ENCODE measurements at regions not wholly inside any gene's neighbourhood (a gene's known extent, or its start where the extent isn't known, plus 50 kb on each side); places are given as distances from the start of the nearest gene placed in this dataset.

- Histone ChIP-seq H3K27me3 (ENCODE audit: control insufficient read depth, insufficient read depth, low read length) (no peaks in the 10 kb centered on the region), H3K36me3 (ENCODE audit: control insufficient read depth, insufficient read depth, low read length) (no peaks in the 10 kb centered on the region), H3K4me3 (ENCODE audit: low read depth, low read length) (no peak overlapping the region)
- peak; percentile 55 for DNase-seq (ENCODE audit: low read depth)
- TF ChIP-seq CTCF (IDR thresholded peaks at IDR 0.05; ENCODE audit: insufficient read depth, low read length, poor library complexity, severe bottlenecking) = no peak
These were observed 594.1 kb upstream of the BRINP1 start for GRCh38 chr9:119963258-119963797.

GRCh38 chr9:119961774-119962424 is 592.7 kb upstream of the BRINP1 start:
- DNase-seq (ENCODE audit: low read depth) = no peak
- TF ChIP-seq CTCF (IDR thresholded peaks at IDR 0.05; ENCODE audit: insufficient read depth, low read length, poor library complexity, severe bottlenecking) = peak; percentile 93

GRCh38 chr9:119959846-119960545 is 590.8 kb upstream of the BRINP1 start:
- DNase-seq (ENCODE audit: low read depth) = no peak
- no peak for TF ChIP-seq CTCF (IDR thresholded peaks at IDR 0.05; ENCODE audit: insufficient read depth, low read length, poor library complexity, severe bottlenecking)
- H3K27me3 ChIP-seq (ENCODE audit: control insufficient read depth, insufficient read depth, low read length) = no peaks in the 10 kb centered on the region
- no peak overlapping the region for H3K4me3 ChIP-seq (ENCODE audit: low read depth, low read length)
- H3K36me3 ChIP-seq (ENCODE audit: control insufficient read depth, insufficient read depth, low read length) = no peaks in the 10 kb centered on the region

More at GRCh38 chr9:119961774-119962424, 592.7 kb upstream of the BRINP1 start:
- Histone ChIP-seq H3K4me3 (ENCODE audit: low read depth, low read length) (no peak overlapping the region), H3K36me3 (ENCODE audit: control insufficient read depth, insufficient read depth, low read length) (no peaks in the 10 kb centered on the region), H3K27me3 (ENCODE audit: control insufficient read depth, insufficient read depth, low read length) (no peaks in the 10 kb centered on the region)

GRCh38 chr9:119956111-119956510 is 586.9 kb upstream of the BRINP1 start:
- Histone ChIP-seq H3K27me3 (ENCODE audit: control insufficient read depth, insufficient read depth, low read length) (no peaks in the 10 kb centered on the region), H3K36me3 (ENCODE audit: control insufficient read depth, insufficient read depth, low read length) (no peaks in the 10 kb centered on the region), H3K4me3 (ENCODE audit: low read depth, low read length) (no peak overlapping the region)
- no peak for TF ChIP-seq CTCF (IDR thresholded peaks at IDR 0.05; ENCODE audit: insufficient read depth, low read length, poor library complexity, severe bottlenecking)
- no peak for DNase-seq (ENCODE audit: low read depth)

GRCh38 chr9:119955276-119955675 is 586.0 kb upstream of the BRINP1 start:
- no peak for TF ChIP-seq CTCF (IDR thresholded peaks at IDR 0.05; ENCODE audit: insufficient read depth, low read length, poor library complexity, severe bottlenecking)
- H3K36me3 ChIP-seq (ENCODE audit: control insufficient read depth, insufficient read depth, low read length) = no peaks in the 10 kb centered on the region
- DNase-seq (ENCODE audit: low read depth) = no peak
- H3K27me3 ChIP-seq (ENCODE audit: control insufficient read depth, insufficient read depth, low read length) = no peaks in the 10 kb centered on the region
- no peak overlapping the region for H3K4me3 ChIP-seq (ENCODE audit: low read depth, low read length)

Measured in kidney epithelial cell (primary cell).